Stimulated activated naive B cell treated with anti-CD40 and anti-IgM and Interleukin-4, amounts not matched to agents 10 μg/mL and 1 μg/mL and 100 μg/mL, for 72 hours (primary cell): ENCODE measurements at regions not wholly inside any gene's neighbourhood (a gene's known extent, or its start where the extent isn't known, plus 50 kb on each side); places are given as distances from the start of the nearest gene placed in this dataset.
"Not testable (repeated sequence)": the region's sequence is repeated elsewhere in the genome, so short reads cannot be mapped to it uniquely, and the experiment has no call there.

Experiments used
- ATAC-seq, 2 donors: fragments of 150-1000 bp; cut with Tn5 transposase; replicated peaks; 2 replicates each; pipeline ENCODE4 v1.10.0; 2021; ENCODE audit warnings: moderate library complexity in 1 of 2
- DNase-seq: peaks from one replicate; pipeline ENCODE4 v3.0.0; 2021
- H3K27ac Mint-ChIP-seq: one replicate; pipeline ENCODE4 v1.8.0; 2022; ENCODE audit warnings: mild to moderate bottlenecking, mixed read lengths
- H3K27me3 Mint-ChIP-seq, 2 donors: one replicate each; pipeline ENCODE4 v1.8.0; 2022; ENCODE audit warnings: mixed read lengths in 2 of 2
- H3K36me3 Mint-ChIP-seq, 2 donors: one replicate each; pipeline ENCODE4 v1.8.0; 2022; ENCODE audit warnings: mixed read lengths in 2 of 2, mild to moderate bottlenecking in 1 of 2
- H3K4me1 Mint-ChIP-seq, 2 donors: one replicate each; pipeline ENCODE4 v1.8.0; 2022; ENCODE audit warnings: mixed read lengths in 2 of 2, mild to moderate bottlenecking in 1 of 2
- H3K4me3 Mint-ChIP-seq, 2 donors: one replicate each; pipeline ENCODE4 v1.8.0; 2022; ENCODE audit warnings: mild to moderate bottlenecking in 2 of 2, mixed read lengths in 2 of 2, moderate library complexity in 1 of 2
- H3K9me3 Mint-ChIP-seq, 2 donors: one replicate each; pipeline ENCODE4 v1.8.0; 2022; ENCODE audit warnings: mixed read lengths in 2 of 2, mild to moderate bottlenecking in 1 of 2

DNA sequence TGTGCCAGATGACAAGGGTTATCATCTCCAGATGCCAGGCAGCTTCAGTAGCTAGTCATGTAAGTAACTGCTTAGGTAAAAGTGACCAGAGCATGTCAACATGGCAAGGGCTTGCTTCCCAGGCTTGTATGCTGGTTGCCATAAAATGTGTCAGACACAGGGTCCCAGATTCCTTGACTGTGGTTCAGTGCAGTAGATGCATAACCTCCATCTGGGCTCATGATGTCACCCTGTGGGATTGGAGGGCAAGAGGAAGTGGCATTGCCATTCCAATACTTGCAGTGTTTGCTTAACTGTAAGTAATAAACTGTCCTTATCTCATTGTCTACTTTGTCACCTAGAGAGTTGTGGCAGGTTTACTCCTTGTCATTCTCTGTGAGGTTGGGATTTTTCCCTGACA is 226.8 kb downstream of the PCDH17 start:
- H3K4me3 Mint-ChIP-seq, result no peak overlapping the region
- no peaks in the 10 kb centered on the region for H3K9me3 Mint-ChIP-seq
- no peak for DNase-seq
- no peak overlapping the region for H3K27ac Mint-ChIP-seq
- H3K4me1 Mint-ChIP-seq, result no peaks in the 10 kb centered on the region
- H3K36me3 Mint-ChIP-seq, result no peaks in the 10 kb centered on the region
- no peaks in the 10 kb centered on the region for H3K27me3 Mint-ChIP-seq
- no peak for ATAC-seq

DNA sequence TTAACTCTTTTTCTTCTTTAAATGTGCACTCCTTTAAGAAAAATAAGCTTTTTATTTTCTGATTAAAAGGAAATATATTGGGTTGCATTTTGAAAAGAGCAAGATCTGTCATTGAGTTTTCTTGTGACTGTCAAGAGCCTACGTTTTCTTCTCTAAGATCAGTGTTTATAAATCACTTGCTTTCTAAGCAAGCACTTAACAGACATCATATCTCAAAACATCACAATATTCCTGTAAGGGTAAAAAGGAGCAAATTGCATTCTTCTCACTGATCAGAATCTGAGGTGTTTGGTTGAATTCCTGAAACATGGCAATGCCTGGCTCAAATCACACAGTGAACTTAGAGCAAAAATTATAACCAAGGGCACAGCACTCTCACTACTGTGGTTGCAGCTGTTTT is 231.3 kb downstream of the PCDH17 start:
- Mint-ChIP-seq H3K9me3 (peaks cover 3 to 8% of the 10 kb centered on the region in 2 donors), H3K36me3 (no peaks in the 10 kb centered on the region), H3K4me1 (no peaks in the 10 kb centered on the region), H3K4me3 (no peak overlapping the region), H3K27ac (no peak overlapping the region), H3K27me3 (no peaks in the 10 kb centered on the region)
- ATAC-seq (no peak), DNase-seq (no peak)

DNA sequence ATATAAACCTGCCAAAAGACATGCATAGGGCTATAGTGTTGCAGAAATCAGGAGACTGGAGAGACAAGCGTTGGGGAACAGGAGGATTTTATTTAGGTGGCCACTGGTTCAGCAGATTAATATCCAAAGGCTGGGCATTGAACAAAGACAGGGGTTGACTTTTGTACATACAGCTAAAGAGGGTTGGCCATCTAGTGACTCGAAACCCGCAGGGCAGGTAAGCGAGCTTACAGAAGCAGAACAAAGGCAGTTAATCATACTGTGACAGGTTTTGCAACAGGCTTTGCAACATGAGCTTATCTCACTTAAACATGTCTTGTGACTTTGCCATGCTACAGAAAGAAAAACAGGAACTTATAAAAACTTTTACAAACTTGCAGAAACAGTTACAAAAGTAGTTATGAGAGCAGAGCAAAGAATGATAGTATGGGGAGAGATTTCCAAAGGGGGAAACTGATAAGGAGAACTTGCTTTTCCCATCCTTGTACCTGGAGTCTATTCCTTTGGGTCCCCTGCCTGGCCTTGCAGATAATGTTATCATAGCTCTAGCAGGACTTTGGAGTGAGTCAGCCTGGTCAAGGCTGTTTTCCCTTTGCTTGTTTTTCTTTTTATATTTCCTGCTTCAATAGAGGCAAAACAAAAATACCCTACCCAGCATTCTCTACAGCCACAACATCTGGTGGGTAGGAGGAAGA is 234.2 kb downstream of the PCDH17 start:
- H3K4me3 Mint-ChIP-seq, result no peak overlapping the region
- ATAC-seq (no peak), DNase-seq (no peak)
- no peak overlapping the region for H3K27ac Mint-ChIP-seq
- no peaks in the 10 kb centered on the region for H3K36me3 Mint-ChIP-seq
- no peaks in the 10 kb centered on the region for H3K4me1 Mint-ChIP-seq
- H3K27me3 Mint-ChIP-seq, result no peaks in the 10 kb centered on the region
- peaks cover 3 to 12% of the 10 kb centered on the region in 2 donors for H3K9me3 Mint-ChIP-seq

DNA sequence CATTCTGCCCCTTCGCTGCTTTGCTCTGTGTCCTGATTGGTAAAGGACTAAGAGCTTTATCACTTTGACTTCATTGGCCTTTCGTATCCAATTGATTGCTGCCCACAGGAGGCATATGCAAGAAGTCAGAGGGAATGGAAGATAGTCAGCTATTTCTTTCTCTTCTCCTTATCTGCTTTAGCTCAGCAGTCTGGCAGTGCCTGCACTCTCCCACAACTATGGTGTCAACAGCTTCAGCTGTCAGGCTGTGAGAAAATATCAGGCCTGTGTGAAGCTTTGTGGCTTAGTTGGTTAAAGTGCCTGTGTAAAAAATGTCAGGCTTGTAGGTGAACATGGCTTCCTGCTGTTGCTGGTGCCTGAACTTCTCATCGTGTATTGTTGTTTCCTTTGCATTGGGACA is 243.0 kb downstream of the PCDH17 start:
- Mint-ChIP-seq H3K36me3 (no peaks in the 10 kb centered on the region), H3K9me3 (peaks cover 4 to 11% of the 10 kb centered on the region in 2 donors), H3K4me3 (no peak overlapping the region), H3K27me3 (no peaks in the 10 kb centered on the region), H3K4me1 (no peaks in the 10 kb centered on the region), H3K27ac (no peak overlapping the region)
- DNase-seq (no peak), ATAC-seq (no peak)

DNA sequence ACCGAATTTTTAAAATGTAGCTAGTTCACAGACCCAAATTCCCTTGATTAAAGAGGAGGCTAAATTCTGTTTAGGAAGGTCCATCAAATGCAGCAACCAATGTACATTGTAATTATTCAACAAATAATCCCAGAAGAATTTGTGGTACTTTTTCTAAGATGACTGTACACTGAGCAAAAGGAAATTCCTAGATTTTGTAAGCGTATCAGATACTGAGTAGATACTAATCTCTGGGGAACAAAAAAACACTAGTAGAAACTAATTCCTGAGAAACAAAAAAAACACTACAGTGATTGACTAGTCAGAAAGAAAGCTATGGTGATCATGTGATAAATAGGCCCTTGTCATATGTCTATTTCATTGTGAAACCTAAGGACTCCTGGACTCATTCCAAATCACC is 246.1 kb downstream of the PCDH17 start:
- no peaks in the 10 kb centered on the region for H3K27me3 Mint-ChIP-seq
- DNase-seq (no peak), ATAC-seq (no peak)
- peaks cover 3 to 11% of the 10 kb centered on the region in 2 donors for H3K9me3 Mint-ChIP-seq
- no peaks in the 10 kb centered on the region for H3K36me3 Mint-ChIP-seq
- no peak overlapping the region for H3K4me3 Mint-ChIP-seq
- H3K4me1 Mint-ChIP-seq, result no peaks in the 10 kb centered on the region
- no peak overlapping the region for H3K27ac Mint-ChIP-seq

DNA sequence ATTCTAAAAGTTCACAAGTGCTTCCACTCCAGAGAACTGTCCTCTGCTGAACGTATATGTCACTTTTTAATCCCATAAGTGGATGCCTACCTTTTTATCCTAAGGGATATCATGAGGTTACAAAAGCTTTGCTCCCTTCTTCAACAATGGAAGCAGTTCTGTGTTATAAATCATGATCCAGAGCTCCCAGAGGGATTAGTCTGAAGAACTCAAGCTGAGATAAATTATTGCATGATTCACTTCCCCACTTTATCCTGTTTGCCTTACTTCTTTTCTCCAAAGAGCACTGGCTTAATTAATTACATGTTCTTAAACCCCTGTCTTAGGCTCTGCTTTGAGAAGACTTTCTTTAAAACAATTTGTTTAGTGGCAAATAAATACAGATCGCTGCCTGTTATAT is 246.7 kb downstream of the PCDH17 start:
- no peak overlapping the region for H3K4me3 Mint-ChIP-seq
- H3K36me3 Mint-ChIP-seq, result no peaks in the 10 kb centered on the region
- H3K9me3 Mint-ChIP-seq, result peaks cover 3 to 11% of the 10 kb centered on the region in 2 donors
- H3K4me1 Mint-ChIP-seq, result no peaks in the 10 kb centered on the region
- no peak overlapping the region for H3K27ac Mint-ChIP-seq
- ATAC-seq, result no peak
- no peaks in the 10 kb centered on the region for H3K27me3 Mint-ChIP-seq
- DNase-seq, result no peak

DNA sequence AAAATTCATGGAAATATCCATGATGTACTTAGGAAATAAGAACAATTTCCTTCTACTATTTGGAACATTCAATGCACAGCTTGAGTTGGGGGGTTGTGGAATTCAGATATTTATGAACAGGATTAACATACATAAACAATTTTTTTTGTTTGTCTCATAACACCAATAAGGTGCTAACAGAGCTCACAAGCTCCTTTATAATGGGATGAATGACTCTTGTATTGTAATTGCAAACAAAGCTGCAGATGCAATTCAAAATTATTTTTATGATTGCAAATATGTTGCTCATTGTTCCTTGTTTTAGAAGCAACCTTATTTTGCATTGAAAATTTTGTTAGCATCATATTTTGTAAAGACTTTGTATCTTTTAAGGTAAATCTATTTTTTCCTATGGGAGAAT is 265.7 kb downstream of the PCDH17 start:
- H3K4me3 Mint-ChIP-seq, result no peak overlapping the region
- H3K27ac Mint-ChIP-seq, result no peak overlapping the region
- H3K27me3 Mint-ChIP-seq, result no peaks in the 10 kb centered on the region
- H3K36me3 Mint-ChIP-seq, result no peaks in the 10 kb centered on the region
- DNase-seq (no peak), ATAC-seq (no peak)
- no peaks in the 10 kb centered on the region for H3K4me1 Mint-ChIP-seq
- H3K9me3 Mint-ChIP-seq, result peaks cover 0 to 2% of the 10 kb centered on the region in 2 donors

DNA sequence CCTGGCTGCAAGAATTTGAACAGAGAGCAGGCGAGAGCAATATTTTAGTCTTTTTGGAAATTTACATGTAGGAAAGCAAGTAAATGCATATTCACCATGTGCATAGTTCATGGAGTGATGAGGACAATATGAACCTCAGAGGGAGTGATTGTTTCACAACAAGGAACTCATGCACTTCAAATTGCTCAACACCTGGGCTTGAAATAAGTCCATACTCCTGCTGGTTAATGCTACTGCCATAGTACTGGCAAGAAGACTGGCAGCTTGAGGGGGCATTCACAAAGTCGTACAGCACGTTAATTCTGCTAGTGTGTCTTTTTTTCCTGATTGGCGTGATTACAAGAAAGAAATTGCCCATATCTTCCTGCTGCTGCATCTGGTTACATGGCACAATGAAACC is 267.6 kb downstream of the PCDH17 start:
- no peaks in the 10 kb centered on the region for H3K36me3 Mint-ChIP-seq
- no peak overlapping the region for H3K27ac Mint-ChIP-seq
- no peak overlapping the region for H3K4me3 Mint-ChIP-seq
- ATAC-seq (no peak), DNase-seq (no peak)
- peaks cover 7 to 8% of the 10 kb centered on the region in 2 donors for H3K9me3 Mint-ChIP-seq
- H3K27me3 Mint-ChIP-seq, result no peaks in the 10 kb centered on the region
- no peaks in the 10 kb centered on the region for H3K4me1 Mint-ChIP-seq

DNA sequence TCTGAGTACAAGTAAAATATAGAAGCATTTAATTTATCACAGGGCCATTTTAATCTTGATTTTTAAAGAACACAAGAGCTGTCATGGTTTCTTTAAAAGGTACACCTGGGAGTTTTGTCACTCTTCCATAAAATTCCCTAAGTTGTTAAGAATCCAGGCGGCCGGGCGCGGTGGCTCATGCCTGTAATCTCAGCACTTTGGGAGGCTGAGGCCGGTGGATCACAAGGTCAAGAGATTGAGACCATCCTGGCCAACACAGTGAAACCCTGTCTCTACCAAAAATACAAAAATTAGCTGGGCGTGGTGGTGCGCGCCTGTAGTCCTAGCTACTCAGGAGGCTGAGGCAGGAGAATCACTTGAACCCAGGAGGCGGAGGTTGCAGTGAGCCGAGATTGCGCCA is 278.3 kb downstream of the PCDH17 start:
- not testable (repeated sequence) for H3K4me3 Mint-ChIP-seq, H3K9me3 Mint-ChIP-seq, H3K27me3 Mint-ChIP-seq, H3K36me3 Mint-ChIP-seq, DNase-seq, H3K27ac Mint-ChIP-seq, H3K4me1 Mint-ChIP-seq, ATAC-seq

DNA sequence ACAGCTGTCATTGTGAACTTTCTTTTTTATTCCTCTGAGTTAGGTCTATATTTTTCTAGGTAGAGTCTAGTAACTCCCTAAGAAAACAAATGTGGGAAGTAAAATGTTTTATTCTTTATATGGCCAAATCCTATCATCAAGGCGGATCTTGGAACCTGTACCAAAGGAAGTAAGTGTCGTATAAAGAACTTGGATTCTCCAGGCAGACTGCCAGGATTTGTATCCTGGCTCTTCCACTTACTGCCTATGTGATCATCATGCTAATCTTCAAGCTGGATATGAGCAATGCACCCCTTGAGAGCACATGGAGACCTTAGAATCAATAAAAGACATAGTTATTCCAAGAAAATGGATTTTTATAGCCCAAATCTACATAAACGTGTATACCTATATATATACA is 286.5 kb downstream of the PCDH17 start:
- no peaks in the 10 kb centered on the region for H3K4me1 Mint-ChIP-seq

DNA sequence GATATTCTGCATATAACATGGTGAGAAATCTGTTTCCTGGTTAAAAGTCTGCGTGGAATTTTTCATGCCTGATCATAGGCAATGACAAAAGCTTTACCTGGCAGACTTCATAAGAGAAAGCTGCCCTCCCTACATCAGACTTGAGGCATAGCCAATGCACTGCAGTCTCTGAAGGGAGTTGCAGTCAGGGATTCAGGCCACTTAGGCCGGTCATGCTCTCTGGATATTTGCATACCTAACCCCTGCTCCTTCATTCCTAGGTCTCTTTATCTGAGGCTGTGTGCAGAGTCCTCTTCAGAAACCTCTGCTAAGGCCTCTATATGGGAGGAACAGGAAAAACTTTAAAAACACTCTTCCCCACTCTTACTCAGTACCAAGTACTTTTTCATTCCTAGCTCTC is 287.4 kb downstream of the PCDH17 start:
- H3K4me3 Mint-ChIP-seq, result no peak overlapping the region
- no peaks in the 10 kb centered on the region for H3K27me3 Mint-ChIP-seq
- DNase-seq (no peak), ATAC-seq (no peak)
- H3K4me1 Mint-ChIP-seq, result no peaks in the 10 kb centered on the region
- H3K36me3 Mint-ChIP-seq, result no peaks in the 10 kb centered on the region
- no peaks in the 10 kb centered on the region for H3K9me3 Mint-ChIP-seq
- H3K27ac Mint-ChIP-seq, result no peak overlapping the region

More for the DNA sequence above, 286.5 kb downstream of the PCDH17 start:
- Mint-ChIP-seq H3K9me3 (no peaks in the 10 kb centered on the region), H3K27me3 (no peaks in the 10 kb centered on the region), H3K4me3 (no peak overlapping the region), H3K36me3 (no peaks in the 10 kb centered on the region), H3K27ac (no peak overlapping the region)
- no peak for DNase-seq
- ATAC-seq, result no peak

DNA sequence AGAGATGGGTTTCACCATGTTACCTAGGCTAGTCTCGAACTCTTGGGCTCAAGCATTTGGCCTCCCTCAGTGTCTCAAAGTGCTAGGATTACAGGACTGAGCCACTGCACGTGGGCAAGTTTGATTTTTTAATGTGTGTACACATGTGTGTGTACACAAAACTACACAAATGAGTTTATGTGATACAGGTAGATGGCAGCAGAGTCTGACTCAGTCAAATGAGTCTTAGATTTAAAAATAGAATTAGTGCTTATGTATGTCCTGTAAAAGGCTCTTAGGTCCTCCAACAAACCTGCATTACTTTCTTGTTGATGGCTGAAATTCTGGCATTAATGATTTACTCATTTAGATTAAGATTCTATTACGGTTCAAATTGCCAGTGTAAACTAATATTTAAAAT is 293.7 kb downstream of the PCDH17 start:
- no peak overlapping the region for H3K4me3 Mint-ChIP-seq
- DNase-seq, result no peak

DNA sequence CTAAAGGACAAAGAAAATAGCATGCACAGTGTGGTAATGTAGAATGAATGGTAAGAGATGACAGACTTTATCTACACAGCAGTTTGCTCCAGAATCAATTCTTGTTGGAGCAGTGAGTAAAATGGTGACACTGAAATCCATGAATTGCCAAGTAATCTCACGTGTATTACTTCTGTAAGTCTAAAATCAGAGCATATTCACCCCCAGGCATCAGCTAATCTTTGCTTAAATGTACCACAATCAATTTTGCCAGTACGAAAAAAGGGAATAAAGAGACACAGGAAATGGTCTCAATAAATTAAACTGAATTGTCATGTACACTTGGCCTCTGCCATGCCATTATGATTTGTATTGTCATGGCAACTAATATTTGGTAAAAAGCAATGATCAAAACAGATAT is 294.2 kb downstream of the PCDH17 start:
- no peak for DNase-seq
- Mint-ChIP-seq H3K4me1 (no peaks in the 10 kb centered on the region), H3K27me3 (no peaks in the 10 kb centered on the region), H3K36me3 (no peaks in the 10 kb centered on the region), H3K27ac (no peak overlapping the region), H3K4me3 (no peak overlapping the region), H3K9me3 (no peaks in the 10 kb centered on the region)
- ATAC-seq, result no peak

More for the DNA sequence above, 293.7 kb downstream of the PCDH17 start:
- Mint-ChIP-seq H3K27me3 (no peaks in the 10 kb centered on the region), H3K27ac (no peak overlapping the region), H3K9me3 (no peaks in the 10 kb centered on the region), H3K4me1 (no peaks in the 10 kb centered on the region), H3K36me3 (no peaks in the 10 kb centered on the region)
- no peak for ATAC-seq

DNA sequence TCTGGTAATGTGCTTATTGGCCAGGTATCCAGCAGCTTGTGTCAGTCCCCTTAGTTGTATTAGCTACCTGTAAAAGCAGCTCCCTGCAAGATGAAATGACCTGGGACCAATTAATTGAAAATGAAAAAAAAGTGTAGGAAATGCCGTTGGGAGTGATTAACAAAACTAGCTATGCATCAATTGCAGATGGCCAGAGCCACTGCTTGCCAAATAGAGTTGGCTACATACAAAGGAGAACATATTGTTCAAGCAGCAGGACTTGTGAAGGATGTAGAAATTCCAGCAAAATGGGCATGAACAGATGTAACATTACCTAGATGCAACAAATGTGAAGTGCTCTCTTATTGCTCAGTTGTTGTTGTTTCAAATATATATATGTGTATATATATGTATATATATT is 300.5 kb downstream of the PCDH17 start:
- Mint-ChIP-seq H3K36me3 (no peaks in the 10 kb centered on the region), H3K4me1 (no peaks in the 10 kb centered on the region)

DNA sequence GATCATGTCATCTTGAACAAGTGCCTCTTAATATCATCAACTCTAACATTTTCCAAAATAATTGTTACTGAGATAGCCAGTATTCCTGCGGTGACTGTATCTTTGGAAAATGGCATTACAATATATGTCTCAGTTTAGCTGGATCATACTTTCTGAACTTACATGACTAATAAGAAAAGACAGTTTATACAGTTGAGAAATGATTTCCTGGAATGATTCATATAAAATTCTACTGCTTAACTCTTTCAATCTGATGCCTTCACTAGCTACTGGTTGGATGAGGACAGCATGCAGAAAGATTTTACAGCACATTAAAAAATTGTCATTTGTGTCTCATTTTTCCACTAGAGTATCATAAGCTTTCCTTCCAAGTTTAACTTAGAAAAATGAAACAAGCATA is 302.1 kb downstream of the PCDH17 start:
- no peak for DNase-seq

More for the DNA sequence above, 300.5 kb downstream of the PCDH17 start:
- Mint-ChIP-seq H3K9me3 (peaks cover 2 to 6% of the 10 kb centered on the region in 2 donors), H3K27ac (no peak overlapping the region), H3K4me3 (no peak overlapping the region), H3K27me3 (no peaks in the 10 kb centered on the region)
- ATAC-seq (no peak), DNase-seq (no peak)

DNA sequence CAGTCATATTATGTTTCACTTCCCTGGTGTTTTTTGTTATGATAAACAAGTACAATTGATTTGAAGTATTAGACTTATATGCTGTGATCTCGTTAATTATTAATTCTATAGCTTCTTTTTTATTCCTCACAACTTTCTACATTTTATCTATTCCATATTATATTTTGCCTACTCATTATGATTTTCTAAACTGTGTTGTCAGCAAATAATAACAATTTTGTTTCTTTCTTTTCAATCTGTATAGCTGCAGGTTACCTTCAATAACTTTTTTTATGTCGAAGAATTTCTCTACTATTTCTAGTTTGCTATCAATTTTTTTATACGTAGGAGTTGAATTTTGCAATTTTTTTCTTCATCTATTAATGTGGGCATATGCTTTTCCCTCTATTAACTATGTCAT is 304.4 kb downstream of the PCDH17 start:
- no peaks in the 10 kb centered on the region for H3K4me1 Mint-ChIP-seq
- no peak overlapping the region for H3K4me3 Mint-ChIP-seq
- ATAC-seq (no peak), DNase-seq (no peak)
- H3K27me3 Mint-ChIP-seq, result no peaks in the 10 kb centered on the region
- no peaks in the 10 kb centered on the region for H3K36me3 Mint-ChIP-seq
- no peak overlapping the region for H3K27ac Mint-ChIP-seq
- H3K9me3 Mint-ChIP-seq, result peaks cover 2 to 6% of the 10 kb centered on the region in 2 donors

More for the DNA sequence above, 302.1 kb downstream of the PCDH17 start:
- no peak overlapping the region for H3K27ac Mint-ChIP-seq
- ATAC-seq, result no peak
- no peaks in the 10 kb centered on the region for H3K4me1 Mint-ChIP-seq
- peaks cover 2 to 6% of the 10 kb centered on the region in 2 donors for H3K9me3 Mint-ChIP-seq
- H3K27me3 Mint-ChIP-seq, result no peaks in the 10 kb centered on the region
- H3K4me3 Mint-ChIP-seq, result no peak overlapping the region
- no peaks in the 10 kb centered on the region for H3K36me3 Mint-ChIP-seq
